ENCODE measurements at regions not wholly inside any gene's neighbourhood (a gene's known extent, or its start where the extent isn't known, plus 50 kb on each side); places are given as distances from the start of the nearest gene placed in this dataset.

GRCh38 chr10:78433766-78434535 lies 400.3 kb downstream of the RPS24 start:
- H3K9me3 Mint-ChIP-seq (ENCODE audit: unreplicated experiment): no peaks in the 10 kb centered on the region
- H3K27ac Mint-ChIP-seq (ENCODE audit: unreplicated experiment): no peak overlapping the region
- no peak for DNase-seq (ENCODE audit: extremely low spot score, unreplicated experiment)
- no peak for TF ChIP-seq CTCF (IDR thresholded peaks at IDR 0.05)
- peaks cover 55% of the 10 kb centered on the region for H3K27me3 Mint-ChIP-seq (ENCODE audit: unreplicated experiment)
- H3K36me3 Mint-ChIP-seq (ENCODE audit: unreplicated experiment): no peaks in the 10 kb centered on the region
- H3K4me1 Mint-ChIP-seq (ENCODE audit: unreplicated experiment): peaks cover 16% of the 10 kb centered on the region
- no peak overlapping the region for H3K4me3 Mint-ChIP-seq (ENCODE audit: unreplicated experiment)

- no peaks in the 10 kb centered on the region for H3K9me3 Mint-ChIP-seq (ENCODE audit: unreplicated experiment)
- no peak overlapping the region for H3K4me3 Mint-ChIP-seq (ENCODE audit: unreplicated experiment)
- peaks cover 49% of the 10 kb centered on the region for H3K27me3 Mint-ChIP-seq (ENCODE audit: unreplicated experiment)
- no peak for DNase-seq (ENCODE audit: extremely low spot score, unreplicated experiment)
- peaks cover 16% of the 10 kb centered on the region for H3K4me1 Mint-ChIP-seq (ENCODE audit: unreplicated experiment)
- no peak for TF ChIP-seq CTCF (IDR thresholded peaks at IDR 0.05)
- H3K36me3 Mint-ChIP-seq (ENCODE audit: unreplicated experiment): no peaks in the 10 kb centered on the region
- H3K27ac Mint-ChIP-seq (ENCODE audit: unreplicated experiment): no peak overlapping the region
Measured at GRCh38 chr10:78434886-78435285, 401.2 kb downstream of the RPS24 start.

GRCh38 chr10:78435484-78436221 lies 402.0 kb downstream of the RPS24 start:
- no peak overlapping the region for H3K27ac Mint-ChIP-seq (ENCODE audit: unreplicated experiment)
- no peaks in the 10 kb centered on the region for H3K9me3 Mint-ChIP-seq (ENCODE audit: unreplicated experiment)
- H3K4me3 Mint-ChIP-seq (ENCODE audit: unreplicated experiment): no peak overlapping the region
- DNase-seq (ENCODE audit: extremely low spot score, unreplicated experiment): no peak
- H3K36me3 Mint-ChIP-seq (ENCODE audit: unreplicated experiment): no peaks in the 10 kb centered on the region
- peaks cover 41% of the 10 kb centered on the region for H3K27me3 Mint-ChIP-seq (ENCODE audit: unreplicated experiment)
- H3K4me1 Mint-ChIP-seq (ENCODE audit: unreplicated experiment): peaks cover 16% of the 10 kb centered on the region
- no peak for TF ChIP-seq CTCF (IDR thresholded peaks at IDR 0.05)

GRCh38 chr10:78436222-78436573 lies 402.5 kb downstream of the RPS24 start:
- no peak for DNase-seq (ENCODE audit: extremely low spot score, unreplicated experiment)
- Mint-ChIP-seq H3K27ac (ENCODE audit: unreplicated experiment) (no peak overlapping the region), H3K4me1 (ENCODE audit: unreplicated experiment) (peaks cover 16% of the 10 kb centered on the region), H3K4me3 (ENCODE audit: unreplicated experiment) (no peak overlapping the region), H3K27me3 (ENCODE audit: unreplicated experiment) (peaks cover 37% of the 10 kb centered on the region), H3K36me3 (ENCODE audit: unreplicated experiment) (no peaks in the 10 kb centered on the region), H3K9me3 (ENCODE audit: unreplicated experiment) (no peaks in the 10 kb centered on the region)
- no peak for TF ChIP-seq CTCF (IDR thresholded peaks at IDR 0.05)

- no peak overlapping the region for H3K27ac Mint-ChIP-seq (ENCODE audit: unreplicated experiment)
- DNase-seq (ENCODE audit: extremely low spot score, unreplicated experiment): no peak
- H3K9me3 Mint-ChIP-seq (ENCODE audit: unreplicated experiment): no peaks in the 10 kb centered on the region
- no peak for TF ChIP-seq CTCF (IDR thresholded peaks at IDR 0.05)
- H3K36me3 Mint-ChIP-seq (ENCODE audit: unreplicated experiment): no peaks in the 10 kb centered on the region
- H3K4me1 Mint-ChIP-seq (ENCODE audit: unreplicated experiment): peaks cover 16% of the 10 kb centered on the region
- H3K4me3 Mint-ChIP-seq (ENCODE audit: unreplicated experiment): no peak overlapping the region
- peaks cover 33% of the 10 kb centered on the region for H3K27me3 Mint-ChIP-seq (ENCODE audit: unreplicated experiment)
Measured at GRCh38 chr10:78436706-78437406, 403.2 kb downstream of the RPS24 start.
